ENCODE measurements at regions not wholly inside any gene's neighbourhood (a gene's known extent, or its start where the extent isn't known, plus 50 kb on each side); places are given as distances from the start of the nearest gene placed in this dataset. TPM values are rescaled to one million over a fixed set of nuclear protein-coding genes. Genes with fewer than 3 reads are reported as not detected.

- Mint-ChIP-seq H3K9me3 (ENCODE audit: low read depth) (no peaks in the 10 kb centered on the region), H3K27me3 (peaks cover 2% of the 10 kb centered on the region), H3K4me1 (no peaks in the 10 kb centered on the region), H3K4me3 (no peak overlapping the region), H3K36me3 (ENCODE audit: low read depth) (no peaks in the 10 kb centered on the region), H3K27ac (no peak overlapping the region)
- ATAC-seq = no peak
- CTCF ChIA-PET = interaction anchor here (1.1 to 1.2 kb wide), 2 partner anchors 8 to 78 kb away, joined by 4 read pairs; no protein-coding TSS in a partner anchor
- intact Hi-C loops (cut with DNase I, micrococcal nuclease) = no loop called here
- POLR2A ChIA-PET = no interaction called here
- DNase-seq = no peak
These were observed 76.1 kb downstream of the CMPK2 start for GRCh38 chr2:6789559-6790138.

GRCh38 chr2:6791682-6792081, 74.0 kb downstream of the CMPK2 start:
- H3K27me3 Mint-ChIP-seq = peaks cover 2% of the 10 kb centered on the region
- no peaks in the 10 kb centered on the region for H3K4me1 Mint-ChIP-seq
- ATAC-seq (no peak), DNase-seq (no peak)
- intact Hi-C loops (cut with DNase I, micrococcal nuclease) = no loop called here
- no peaks in the 10 kb centered on the region for H3K9me3 Mint-ChIP-seq (ENCODE audit: low read depth)
- CTCF ChIA-PET = interaction anchor here (0.6 to 1.9 kb wide), 4 partner anchors 8 to 250 kb away, joined by 3 to 5 read pairs (median 4); no protein-coding TSS in a partner anchor
- no peak overlapping the region for H3K4me3 Mint-ChIP-seq
- H3K27ac Mint-ChIP-seq = no peak overlapping the region
- POLR2A ChIA-PET = no interaction called here
- no peaks in the 10 kb centered on the region for H3K36me3 Mint-ChIP-seq (ENCODE audit: low read depth)

- H3K27me3 Mint-ChIP-seq = peaks cover 2% of the 10 kb centered on the region
- no peak overlapping the region for H3K4me3 Mint-ChIP-seq
- ChIA-PET CTCF (interaction anchor here (1.1 to 1.2 kb wide), 2 partner anchors 16 to 283 kb away, joined by 3 read pairs; no protein-coding TSS in a partner anchor), POLR2A (no interaction called here)
- H3K9me3 Mint-ChIP-seq (ENCODE audit: low read depth) = no peaks in the 10 kb centered on the region
- no peak overlapping the region for H3K27ac Mint-ChIP-seq
- H3K4me1 Mint-ChIP-seq = no peaks in the 10 kb centered on the region
- intact Hi-C loops (cut with DNase I, micrococcal nuclease) = no loop called here
- DNase-seq (no peak), ATAC-seq (no peak)
- no peaks in the 10 kb centered on the region for H3K36me3 Mint-ChIP-seq (ENCODE audit: low read depth)
These were observed 72.8 kb downstream of the CMPK2 start for GRCh38 chr2:6792883-6793282.

- ATAC-seq (no peak), DNase-seq (no peak)
These were observed 72.3 kb downstream of the CMPK2 start for GRCh38 chr2:6793371-6793770.

GRCh38 chr2:6793913-6794312, 71.8 kb downstream of the CMPK2 start:
- ATAC-seq = no peak
- DNase-seq = no peak
- H3K4me3 Mint-ChIP-seq = no peak overlapping the region
- peaks cover 2% of the 10 kb centered on the region for H3K27me3 Mint-ChIP-seq
- no peak overlapping the region for H3K27ac Mint-ChIP-seq
- CTCF ChIA-PET = interaction anchor here (0.9 to 1.2 kb wide), 2 partner anchors 15 to 21 kb away, joined by 3 read pairs; no protein-coding TSS in a partner anchor
- H3K4me1 Mint-ChIP-seq = no peaks in the 10 kb centered on the region
- H3K36me3 Mint-ChIP-seq (ENCODE audit: low read depth) = no peaks in the 10 kb centered on the region
- intact Hi-C loops (cut with DNase I, micrococcal nuclease) = no loop called here
- POLR2A ChIA-PET = no interaction called here
- no peaks in the 10 kb centered on the region for H3K9me3 Mint-ChIP-seq (ENCODE audit: low read depth)

More at GRCh38 chr2:6793371-6793770, 72.3 kb downstream of the CMPK2 start:
- H3K36me3 Mint-ChIP-seq (ENCODE audit: low read depth) = no peaks in the 10 kb centered on the region
- no peaks in the 10 kb centered on the region for H3K4me1 Mint-ChIP-seq
- H3K9me3 Mint-ChIP-seq (ENCODE audit: low read depth) = no peaks in the 10 kb centered on the region
- peaks cover 2% of the 10 kb centered on the region for H3K27me3 Mint-ChIP-seq
- intact Hi-C loops (cut with DNase I, micrococcal nuclease) = no loop called here
- H3K27ac Mint-ChIP-seq = no peak overlapping the region
- no peak overlapping the region for H3K4me3 Mint-ChIP-seq
- ChIA-PET POLR2A (no interaction called here), CTCF (interaction anchor here (0.9 to 1.2 kb wide), 3 partner anchors 16 to 283 kb away, joined by 3 read pairs; no protein-coding TSS in a partner anchor)

GRCh38 chr2:6794448-6794847, 71.3 kb downstream of the CMPK2 start:
- no peaks in the 10 kb centered on the region for H3K9me3 Mint-ChIP-seq (ENCODE audit: low read depth)
- intact Hi-C loops (cut with DNase I, micrococcal nuclease) = no loop called here
- DNase-seq (no peak), ATAC-seq (no peak)
- H3K36me3 Mint-ChIP-seq (ENCODE audit: low read depth) = no peaks in the 10 kb centered on the region
- ChIA-PET POLR2A (no interaction called here), CTCF (interaction anchor here (0.9 to 1.4 kb wide), 3 partner anchors 22 to 28 kb away, joined by 3 read pairs; no protein-coding TSS in a partner anchor)
- H3K4me3 Mint-ChIP-seq = no peak overlapping the region
- no peaks in the 10 kb centered on the region for H3K27me3 Mint-ChIP-seq
- H3K4me1 Mint-ChIP-seq = no peaks in the 10 kb centered on the region
- H3K27ac Mint-ChIP-seq = no peak overlapping the region

Small RNAs in the stretch of these regions (microRNA-seq; reads per million reads assigned to microRNA genes)
- gene MIR7158 (ENCODE audit: borderline replicate concordance) (not detected), gene MIR7515 (ENCODE audit: borderline replicate concordance) (not detected)
